CD4-positive, alpha-beta memory T cell (primary cell): ENCODE measurements at regions not wholly inside any gene's neighbourhood (a gene's known extent, or its start where the extent isn't known, plus 50 kb on each side); places are given as distances from the start of the nearest gene placed in this dataset.
A peak's percentile ranks its signal among the peaks of the same experiment; 100 is the strongest.

Experiments
- CTCF ChIA-PET: fragments of 350-600 bp; sonication (Branson Sonifier 250); formaldehyde crosslinking; loops from one replicate; lab custom pipeline; 2021; ENCODE audit warnings: inconsistent platforms; ENCODE audit not compliant: partially characterized antibody; lab: Charles Lee
- POLR2A ChIA-PET: fragments of 350-600 bp; sonication (Branson Sonifier 250); formaldehyde crosslinking; loops from one replicate; lab custom pipeline; 2021; ENCODE audit not compliant: partially characterized antibody; lab: Charles Lee
- DNase-seq, 5 donors: peaks; one replicate each; pipeline versions ENCODE4 v3.0.0 to v3.0.0-alpha.2; 2020 to 2022; ENCODE audit warnings: mixed read lengths in 1 of 5
- H3K27ac ChIP-seq: one replicate; pipeline ENCODE4 v1.7.0; 2013; ENCODE audit warnings: low read depth, low read length
- H3K27me3 ChIP-seq: 2 replicates; pipeline ENCODE4 v1.7.0; 2013; ENCODE audit warnings: mild to moderate bottlenecking, low read length, moderate library complexity; ENCODE audit not compliant: insufficient read depth
- H3K36me3 ChIP-seq: 2 replicates; pipeline ENCODE4 v1.7.0; 2013; ENCODE audit warnings: mild to moderate bottlenecking, low read length, moderate library complexity; ENCODE audit not compliant: insufficient read depth
- H3K4me1 ChIP-seq: 2 replicates; pipeline ENCODE4 v1.7.0; 2013; ENCODE audit warnings: mild to moderate bottlenecking, low read length, moderate library complexity; ENCODE audit not compliant: insufficient read depth
- H3K4me3 ChIP-seq, 2 donors: one replicate each; pipeline ENCODE4 v1.7.0; 2013; ENCODE audit warnings: low read length in 2 of 2, mild to moderate bottlenecking in 1 of 2
- H3K9me3 ChIP-seq, 2 donors: one replicate each; pipeline ENCODE4 v1.7.0; 2013; ENCODE audit warnings: low read length in 2 of 2, control low read depth in 1 of 2; ENCODE audit not compliant: control insufficient read depth in 1 of 2
- H3K27ac Mint-ChIP-seq, 7 donors: one replicate each; pipeline ENCODE4 v1.8.0; 2020 to 2021; ENCODE audit warnings: mixed read lengths in 7 of 7, mild to moderate bottlenecking in 6 of 7, inconsistent platforms in 3 of 7, moderate library complexity in 3 of 7
- H3K27me3 Mint-ChIP-seq, 2 donors: one replicate each; pipeline ENCODE4 v1.8.0; 2020 to 2021; ENCODE audit warnings: mixed read lengths in 2 of 2
- H3K36me3 Mint-ChIP-seq, 2 donors: one replicate each; pipeline ENCODE4 v1.8.0; 2020 to 2021; ENCODE audit warnings: mixed read lengths in 2 of 2, inconsistent platforms in 1 of 2, mild to moderate bottlenecking in 1 of 2
- H3K4me1 Mint-ChIP-seq, 4 donors: one replicate each; pipeline ENCODE4 v1.8.0; 2020 to 2021; ENCODE audit warnings: mixed read lengths in 4 of 4, mild to moderate bottlenecking in 1 of 4
- H3K4me3 Mint-ChIP-seq, 8 donors: one replicate each; pipeline ENCODE4 v1.8.0; 2020 to 2021; ENCODE audit warnings: mixed read lengths in 8 of 8, mild to moderate bottlenecking in 7 of 8, moderate library complexity in 6 of 8, inconsistent platforms in 3 of 8
- H3K9me3 Mint-ChIP-seq, 8 donors: one replicate each; pipeline ENCODE4 v1.8.0; 2020 to 2021; ENCODE audit warnings: mixed read lengths in 8 of 8, mild to moderate bottlenecking in 5 of 8, inconsistent platforms in 3 of 8, moderate library complexity in 1 of 8
- intact Hi-C: fragments of 100-400 bp; cut with micrococcal nuclease; formaldehyde crosslinking; loops from one replicate; pipeline ENCODE4 v1.15.1; 2023

DNA sequence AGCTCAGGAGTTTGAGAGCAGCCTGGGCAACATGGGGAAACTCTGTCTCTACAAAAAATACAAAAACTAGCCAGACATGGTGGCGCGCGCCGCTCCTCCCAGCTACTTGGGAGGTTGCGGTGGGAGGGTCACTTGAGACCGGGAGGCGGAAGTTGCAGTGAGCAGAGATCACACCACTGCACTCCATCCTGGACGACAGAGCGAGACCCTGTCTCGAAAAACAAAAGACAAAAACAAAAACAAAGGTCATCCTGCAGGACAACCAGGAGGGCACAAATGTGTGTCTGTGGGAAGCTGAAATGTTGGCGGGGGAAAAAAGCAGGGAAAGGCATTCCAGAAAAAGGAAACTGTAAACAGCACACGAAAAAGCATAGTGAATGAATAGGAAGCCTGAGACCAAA lies 104.1 kb upstream of the HNRNPU start:
- no peaks in the 10 kb centered on the region for H3K9me3 ChIP-seq
- ChIA-PET POLR2A (interaction anchor here (1.7 to 9.3 kb wide), 5 partner anchors 42 to 316 kb away, joined by 5 to 356 read pairs (median 28); partner anchors contain the start of genes COX20, DESI2 and HNRNPU), CTCF (interaction anchor here (1.5 to 4.3 kb wide), 2 partner anchors 99 to 106 kb away, joined by 3 to 30 read pairs; partner anchors contain the start of gene HNRNPU)
- Mint-ChIP-seq H3K9me3 (peaks cover 0 to 5% (median 0%) of the 10 kb centered on the region in 8 donors), H3K4me1 (peaks cover 19 to 42% (median 28%) of the 10 kb centered on the region in 4 donors), H3K4me3 (peak overlapping the region in 6 of 8 donors; percentile 17 to 77 (median 41)), H3K27me3 (no peaks in the 10 kb centered on the region), H3K27ac (peak overlapping the region; percentile 92 to 100 (median 99)), H3K36me3 (peaks cover 0 to 13% of the 10 kb centered on the region in 2 donors)
- intact Hi-C loops = no loop called here
- H3K27ac ChIP-seq = peak overlapping the region; percentile 100
- no peak overlapping the region for H3K4me3 ChIP-seq
- no peaks in the 10 kb centered on the region for H3K36me3 ChIP-seq
- H3K4me1 ChIP-seq = peaks cover 32% of the 10 kb centered on the region
- DNase-seq = no peak
- H3K27me3 ChIP-seq = no peaks in the 10 kb centered on the region

GRCh38 chr1:244967159-244967558 lies 102.8 kb upstream of the HNRNPU start:
- CTCF ChIA-PET = no interaction called here
- Histone ChIP-seq H3K27me3 (no peaks in the 10 kb centered on the region), H3K4me3 (no peak overlapping the region), H3K36me3 (no peaks in the 10 kb centered on the region), H3K27ac (no peak overlapping the region), H3K9me3 (no peaks in the 10 kb centered on the region), H3K4me1 (peaks cover 33% of the 10 kb centered on the region)
- POLR2A ChIA-PET = interaction anchor here (1.1 to 9.3 kb wide), 3 partner anchors 105 to 132 kb away, joined by 3 to 356 read pairs (median 285); partner anchors contain the start of genes COX20 and HNRNPU
- H3K27ac Mint-ChIP-seq = peak overlapping the region in 4 of 7 donors; percentile 40 to 78 (median 56)
- no peak for DNase-seq
- peaks cover 0 to 5% (median 0%) of the 10 kb centered on the region in 8 donors for H3K9me3 Mint-ChIP-seq
- peaks cover 18 to 42% (median 27%) of the 10 kb centered on the region in 4 donors for H3K4me1 Mint-ChIP-seq
- peaks cover 0 to 13% of the 10 kb centered on the region in 2 donors for H3K36me3 Mint-ChIP-seq
- no peaks in the 10 kb centered on the region for H3K27me3 Mint-ChIP-seq
- intact Hi-C loops = no loop called here
- H3K4me3 Mint-ChIP-seq = no peak overlapping the region

- no peak for DNase-seq
- Histone ChIP-seq H3K36me3 (no peaks in the 10 kb centered on the region), H3K4me3 (no peak overlapping the region), H3K27ac (no peak overlapping the region), H3K4me1 (peaks cover 26% of the 10 kb centered on the region), H3K9me3 (no peaks in the 10 kb centered on the region), H3K27me3 (no peaks in the 10 kb centered on the region)
- POLR2A ChIA-PET = interaction anchor here (0.6 to 2.5 kb wide), 3 partner anchors 22 to 132 kb away, joined by 3 to 24 read pairs (median 13); partner anchors contain the start of gene HNRNPU
- H3K4me1 Mint-ChIP-seq = peaks cover 16 to 28% (median 22%) of the 10 kb centered on the region in 4 donors
- intact Hi-C loops = no loop called here
- H3K27me3 Mint-ChIP-seq = no peaks in the 10 kb centered on the region
- no peak overlapping the region for H3K4me3 Mint-ChIP-seq
- peaks cover 0 to 5% (median 0%) of the 10 kb centered on the region in 8 donors for H3K9me3 Mint-ChIP-seq
- CTCF ChIA-PET = interaction anchor here (1.2 to 2.5 kb wide), 3 partner anchors 77 to 164 kb away, joined by 4 to 11 read pairs (median 8); no protein-coding TSS in a partner anchor
- peaks cover 0 to 5% of the 10 kb centered on the region in 2 donors for H3K36me3 Mint-ChIP-seq
- peak overlapping the region in 1 of 7 donors; percentile 77 for H3K27ac Mint-ChIP-seq
These were observed 101.1 kb upstream of the HNRNPU start for GRCh38 chr1:244965185-244966030.

- peaks cover 13 to 23% (median 21%) of the 10 kb centered on the region in 4 donors for H3K4me1 Mint-ChIP-seq
- peak in 1 of 5 donors; percentile 12 for DNase-seq
- peak overlapping the region; percentile 49 to 83 (median 74) for H3K27ac Mint-ChIP-seq
These were observed 100.0 kb upstream of the HNRNPU start for GRCh38 chr1:244964112-244964971.

GRCh38 chr1:244963231-244963826 lies 99.0 kb upstream of the HNRNPU start:
- intact Hi-C loops = no loop called here
- no peaks in the 10 kb centered on the region for H3K27me3 Mint-ChIP-seq
- CTCF ChIA-PET = interaction anchor here (0.7 to 2.5 kb wide), 2 partner anchors 20 to 79 kb away, joined by 3 to 8 read pairs; no protein-coding TSS in a partner anchor
- H3K9me3 Mint-ChIP-seq = no peaks in the 10 kb centered on the region
- H3K27ac ChIP-seq = no peak overlapping the region
- no peak for DNase-seq
- H3K4me3 Mint-ChIP-seq = peak overlapping the region in 1 of 8 donors; percentile 52
- H3K4me1 ChIP-seq = peaks cover 16% of the 10 kb centered on the region
- POLR2A ChIA-PET = interaction anchor here (1.0 to 2.5 kb wide), 4 partner anchors 100 to 311 kb away, joined by 3 to 24 read pairs (median 8); partner anchors contain the start of genes COX20, DESI2 and HNRNPU
- no peak overlapping the region for H3K4me3 ChIP-seq
- no peaks in the 10 kb centered on the region for H3K36me3 ChIP-seq
- H3K4me1 Mint-ChIP-seq = peaks cover 9 to 19% (median 14%) of the 10 kb centered on the region in 4 donors
- H3K27ac Mint-ChIP-seq = peak overlapping the region; percentile 49 to 83 (median 62)
- H3K36me3 Mint-ChIP-seq = no peaks in the 10 kb centered on the region
- H3K27me3 ChIP-seq = no peaks in the 10 kb centered on the region
- no peaks in the 10 kb centered on the region for H3K9me3 ChIP-seq

More at GRCh38 chr1:244964112-244964971, 100.0 kb upstream of the HNRNPU start:
- intact Hi-C loops = no loop called here
- no peaks in the 10 kb centered on the region for H3K36me3 ChIP-seq
- H3K9me3 Mint-ChIP-seq = no peaks in the 10 kb centered on the region
- no peaks in the 10 kb centered on the region for H3K27me3 Mint-ChIP-seq
- H3K4me3 ChIP-seq = no peak overlapping the region
- peaks cover 25% of the 10 kb centered on the region for H3K4me1 ChIP-seq
- POLR2A ChIA-PET = interaction anchor here (1.0 to 2.5 kb wide), 5 partner anchors 101 to 312 kb away, joined by 3 to 24 read pairs (median 4); partner anchors contain the start of genes COX20, DESI2 and HNRNPU
- no peaks in the 10 kb centered on the region for H3K27me3 ChIP-seq
- CTCF ChIA-PET = interaction anchor here (0.7 to 2.5 kb wide), 4 partner anchors 19 to 163 kb away, joined by 3 to 11 read pairs (median 6); no protein-coding TSS in a partner anchor
- H3K9me3 ChIP-seq = no peaks in the 10 kb centered on the region
- H3K4me3 Mint-ChIP-seq = peak overlapping the region in 5 of 8 donors; percentile 6 to 52 (median 28)
- no peaks in the 10 kb centered on the region for H3K36me3 Mint-ChIP-seq
- H3K27ac ChIP-seq = no peak overlapping the region

DNA sequence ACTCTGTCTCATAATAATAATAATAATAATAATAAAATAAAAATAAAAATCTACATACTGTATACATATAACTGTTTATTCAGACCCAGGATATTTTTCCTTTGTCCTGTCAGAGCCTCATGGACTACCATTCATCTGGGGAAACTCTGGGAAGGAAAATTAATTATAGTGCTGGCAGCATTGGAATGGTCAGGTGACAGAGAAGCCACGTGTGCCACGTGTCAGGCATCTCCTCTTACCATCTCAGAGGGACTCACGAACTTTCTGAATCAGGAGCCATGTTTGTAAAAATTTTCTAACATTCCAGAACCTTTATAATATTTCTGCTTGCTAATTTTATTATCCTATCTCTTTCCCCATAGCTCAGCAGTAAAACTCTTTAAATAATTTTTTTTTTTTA lies 97.8 kb upstream of the HNRNPU start:
- no peak overlapping the region for H3K27ac Mint-ChIP-seq
- POLR2A ChIA-PET = no interaction called here
- no peak for DNase-seq
- no peaks in the 10 kb centered on the region for H3K36me3 Mint-ChIP-seq
- peaks cover 16% of the 10 kb centered on the region for H3K4me1 ChIP-seq
- H3K9me3 Mint-ChIP-seq = no peaks in the 10 kb centered on the region
- no peaks in the 10 kb centered on the region for H3K9me3 ChIP-seq
- no peak overlapping the region for H3K4me3 Mint-ChIP-seq
- H3K4me1 Mint-ChIP-seq = peaks cover 8 to 13% (median 12%) of the 10 kb centered on the region in 4 donors
- no peaks in the 10 kb centered on the region for H3K36me3 ChIP-seq
- H3K4me3 ChIP-seq = no peak overlapping the region
- no peaks in the 10 kb centered on the region for H3K27me3 Mint-ChIP-seq
- H3K27me3 ChIP-seq = no peaks in the 10 kb centered on the region
- no peak overlapping the region for H3K27ac ChIP-seq
- intact Hi-C loops = no loop called here
- CTCF ChIA-PET = no interaction called here
